ENCODE measurements at regions not wholly inside any gene's neighbourhood (a gene's known extent, or its start where the extent isn't known, plus 50 kb on each side); places are given as distances from the start of the nearest gene placed in this dataset.
"Not testable (repeated sequence)": the region's sequence is repeated elsewhere in the genome, so short reads cannot be mapped to it uniquely, and the experiment has no call there.

GRCh38 chr7:76971201-76971600 is 61.0 kb downstream of the SPDYE17 start:
- not testable (repeated sequence) for DNase-seq

DNA sequence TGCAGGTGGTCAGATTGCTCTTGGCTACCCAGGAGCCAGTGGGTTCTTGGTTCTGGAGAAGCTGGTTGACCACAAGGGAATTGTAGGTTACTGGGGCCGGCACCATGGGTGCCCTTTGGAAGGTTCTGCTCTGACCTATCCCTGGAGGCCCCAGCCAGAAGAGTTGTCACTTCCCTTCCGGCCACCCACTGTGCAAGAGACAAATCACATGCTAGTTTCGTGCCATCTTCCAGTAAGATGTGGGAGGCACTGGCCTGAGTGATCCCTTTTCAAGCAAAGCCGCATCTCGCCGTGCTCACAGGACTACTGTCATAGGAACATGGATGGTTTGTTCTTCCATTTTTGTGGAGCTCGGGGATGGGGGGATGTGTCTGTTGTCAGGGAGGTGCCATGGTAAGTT is 62.3 kb downstream of the SPDYE17 start:
- DNase-seq = not testable (repeated sequence)

- DNase-seq = not testable (repeated sequence)
Measured at GRCh38 chr7:76965731-76966548, 66.2 kb downstream of the SPDYE17 start.

DNA sequence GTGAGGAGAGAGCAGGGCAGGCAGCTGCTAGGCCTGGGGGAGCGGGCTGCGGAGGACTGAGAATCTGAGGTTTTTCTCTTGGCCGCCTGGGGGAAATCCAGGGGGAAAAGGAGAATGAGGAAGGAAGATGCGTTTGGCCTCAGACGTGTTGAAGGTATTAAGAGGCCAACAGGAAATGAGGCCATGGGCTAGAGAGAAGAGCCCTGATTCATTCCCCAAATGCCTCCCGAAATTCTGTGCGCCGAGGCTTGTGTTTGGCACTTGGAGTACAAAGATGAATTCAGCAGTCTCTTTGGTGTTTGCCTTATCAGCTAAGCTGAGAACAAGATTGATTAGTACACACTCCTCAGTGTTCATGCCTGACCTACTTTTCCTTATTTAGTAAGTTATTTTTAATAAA is 68.1 kb downstream of the SPDYE17 start:
- DNase-seq = not testable (repeated sequence)

- DNase-seq = peak; percentile 25
Measured at GRCh38 chr7:76963061-76963460, 69.1 kb downstream of the SPDYE17 start.

GRCh38 chr7:76960400-76960986 is 71.7 kb downstream of the SPDYE17 start:
- DNase-seq = not testable (repeated sequence)

- not testable (repeated sequence) for DNase-seq
Measured at GRCh38 chr7:76959573-76960399, 72.4 kb downstream of the SPDYE17 start.

DNA sequence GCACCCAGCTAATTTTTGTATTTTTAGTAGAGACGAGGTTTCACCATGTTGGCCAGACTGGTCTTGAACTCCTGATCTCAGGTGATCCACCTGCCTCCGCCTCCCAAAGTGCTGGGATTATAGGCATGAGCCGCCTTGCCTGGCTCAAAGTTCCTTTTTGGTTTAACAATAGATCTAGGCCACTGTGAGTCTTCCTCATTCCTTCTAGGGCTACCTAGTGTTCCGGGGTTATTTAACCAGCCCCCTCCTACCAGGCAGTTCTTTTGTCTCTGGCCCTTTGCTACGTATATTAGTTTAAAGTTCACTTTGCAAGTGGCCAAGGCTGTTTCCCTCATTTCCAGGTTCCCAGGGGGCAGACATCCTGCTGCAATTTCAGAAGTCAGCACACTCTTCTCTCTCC is 75.6 kb downstream of the SPDYE17 start:
- not testable (repeated sequence) for DNase-seq

GRCh38 chr7:76955124-76955523 is 77.0 kb downstream of the SPDYE17 start:
- not testable (repeated sequence) for DNase-seq

- DNase-seq = not testable (repeated sequence)
Measured at GRCh38 chr7:76944603-76945002, 87.6 kb downstream of the SPDYE17 start.

- not testable (repeated sequence) for DNase-seq
Measured at GRCh38 chr7:76941809-76942765, 90.1 kb downstream of the SPDYE17 start.

DNA sequence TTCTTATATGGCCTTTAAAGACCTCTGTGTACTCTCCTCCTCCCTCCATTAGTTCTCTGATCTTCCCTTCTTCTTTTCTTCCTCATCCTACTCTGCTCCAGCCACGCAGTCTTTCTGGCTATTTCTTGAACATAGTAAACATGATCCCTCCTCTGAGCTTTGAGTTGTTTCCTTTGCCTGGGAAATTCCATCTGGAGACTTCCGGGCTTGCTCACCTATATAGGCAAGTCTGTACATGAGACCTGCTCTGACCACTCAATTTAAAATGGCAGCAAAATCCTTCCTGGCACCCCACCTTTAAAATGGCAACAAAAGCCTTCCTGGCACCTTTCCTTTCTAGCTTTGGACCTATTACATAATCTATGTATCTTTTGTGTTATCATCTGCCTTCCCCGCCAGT is 94.4 kb downstream of the SPDYE17 start:
- not testable (repeated sequence) for DNase-seq

DNA sequence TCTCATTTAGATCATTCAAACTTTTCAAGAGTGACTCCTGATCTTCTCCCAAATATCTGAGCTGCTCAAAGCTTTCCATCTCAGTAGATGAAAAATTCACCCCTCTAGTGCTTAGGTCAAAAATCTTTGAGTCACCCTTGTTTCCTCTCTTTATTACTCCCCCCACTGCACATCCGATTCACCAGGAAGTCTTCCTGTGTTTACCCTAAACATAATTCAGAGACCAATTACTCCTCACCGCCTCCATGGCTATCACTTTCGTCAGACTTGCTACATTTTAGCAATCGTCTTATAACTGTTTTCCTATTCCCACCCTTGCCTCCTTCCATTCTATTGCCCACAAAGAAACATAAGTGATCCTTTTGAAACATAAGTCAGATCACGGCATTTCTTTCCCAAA is 94.8 kb downstream of the SPDYE17 start:
- not testable (repeated sequence) for DNase-seq

DNA sequence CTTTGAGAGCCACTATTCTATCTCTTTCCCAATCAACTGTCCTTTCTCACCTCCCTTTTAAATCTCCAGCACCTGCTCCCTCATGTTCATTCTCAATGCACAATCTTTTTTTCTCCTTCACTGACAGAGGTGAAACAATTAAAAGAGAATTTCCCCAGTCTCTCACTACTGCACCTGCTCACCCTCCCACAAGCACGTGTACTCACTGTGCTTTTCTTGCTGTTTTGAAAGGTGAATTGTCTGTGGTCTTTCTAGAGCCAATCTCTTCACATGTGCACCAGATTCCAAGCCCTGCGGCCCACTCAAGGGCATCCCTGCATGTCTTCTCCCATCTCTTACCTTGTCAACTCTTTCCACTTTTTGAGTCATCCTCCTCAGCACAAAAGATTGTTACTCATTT is 95.8 kb downstream of the SPDYE17 start:
- not testable (repeated sequence) for DNase-seq

GRCh38 chr7:76934711-76935110 is 97.5 kb downstream of the SPDYE17 start:
- not testable (repeated sequence) for DNase-seq

DNA sequence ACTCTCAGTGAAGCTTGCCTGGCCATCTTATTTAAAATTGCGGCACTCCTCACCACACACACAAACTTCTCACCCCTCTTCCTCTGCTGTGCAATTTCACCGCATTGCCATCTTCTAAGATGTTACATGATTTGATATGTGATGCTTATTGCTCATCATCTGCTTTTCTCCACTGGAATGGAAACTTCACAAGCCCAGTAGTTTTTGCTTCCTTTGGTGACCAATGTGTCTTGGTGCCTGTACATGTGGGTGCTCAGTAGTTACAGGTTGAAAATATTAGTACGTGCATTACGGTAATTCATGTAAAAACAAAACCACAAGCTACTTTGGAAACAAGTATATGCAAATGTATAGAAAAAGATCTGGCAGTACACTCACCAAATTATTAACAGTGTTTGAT is 99.2 kb downstream of the SPDYE17 start:
- DNase-seq = not testable (repeated sequence)

DNA sequence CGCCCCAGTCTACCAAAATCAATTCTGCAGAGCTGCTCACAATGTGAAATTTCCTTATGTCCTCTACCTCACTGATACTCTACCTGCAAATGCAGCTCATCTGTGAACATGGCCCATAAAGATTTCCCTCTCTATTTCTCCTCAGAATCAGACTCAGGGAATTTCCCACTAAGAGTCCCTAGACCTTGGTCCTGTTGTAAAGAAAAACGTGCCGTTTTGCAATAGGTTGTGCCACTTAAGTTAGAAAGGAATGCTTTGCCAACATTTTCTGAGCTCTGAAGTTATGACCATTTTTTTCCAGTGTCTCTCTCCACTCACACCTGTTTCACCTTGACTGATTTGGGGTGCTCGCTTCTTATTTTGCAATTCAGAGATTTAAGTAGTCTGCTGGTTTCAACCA is 100.7 kb downstream of the SPDYE17 start:
- not testable (repeated sequence) for DNase-seq

DNA sequence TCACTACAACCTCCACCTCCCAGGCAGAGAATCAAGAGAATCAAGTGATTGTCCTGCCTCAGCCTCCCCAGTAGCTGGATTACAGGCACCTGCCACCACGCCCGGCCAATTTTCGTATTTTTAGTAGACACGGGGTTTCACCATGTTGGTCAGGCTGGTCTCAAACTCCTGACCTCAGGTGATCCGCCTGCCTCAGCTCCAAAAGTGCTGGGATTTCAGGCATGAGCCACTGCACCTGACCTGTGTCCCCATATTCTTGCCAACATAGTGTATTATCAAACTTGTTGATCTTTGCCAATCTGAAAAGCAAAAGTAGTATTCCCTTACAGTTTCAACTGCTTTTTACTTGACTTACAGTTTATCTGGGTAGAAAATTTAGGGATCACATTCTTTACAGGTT is 101.7 kb downstream of the SPDYE17 start:
- not testable (repeated sequence) for DNase-seq

- DNase-seq = not testable (repeated sequence)
Measured at GRCh38 chr7:76928751-76929150, 103.4 kb downstream of the SPDYE17 start.

GRCh38 chr7:76927741-76928393 is 104.3 kb downstream of the SPDYE17 start:
- not testable (repeated sequence) for DNase-seq

GRCh38 chr7:76926416-76926815 is 105.7 kb downstream of the SPDYE17 start:
- DNase-seq = not testable (repeated sequence)

GRCh38 chr7:76924756-76925155 is 107.4 kb downstream of the SPDYE17 start:
- not testable (repeated sequence) for DNase-seq

Measured in islet precursor cell (in vitro differentiated cells).